Rectal smooth muscle tissue (tissue), 1 donor: ENCODE measurements at regions not wholly inside any gene's neighbourhood (a gene's known extent, or its start where the extent isn't known, plus 50 kb on each side); places are given as distances from the start of the nearest gene placed in this dataset.

Experiments
- H3K27ac ChIP-seq: one replicate; pipeline ENCODE4 v1.7.0; 2013; ENCODE audit warnings: low read depth, low read length, inconsistent platforms
- H3K27me3 ChIP-seq: one replicate; pipeline ENCODE4 v1.7.0; 2013; ENCODE audit warnings: low read length; ENCODE audit not compliant: control insufficient read depth, insufficient read depth
- H3K36me3 ChIP-seq: one replicate; pipeline ENCODE4 v1.7.0; 2013; ENCODE audit warnings: low read length; ENCODE audit not compliant: control insufficient read depth, insufficient read depth
- H3K4me1 ChIP-seq: one replicate; pipeline ENCODE4 v1.7.0; 2013; ENCODE audit warnings: low read length; ENCODE audit not compliant: control insufficient read depth, insufficient read depth
- H3K4me3 ChIP-seq: one replicate; pipeline ENCODE4 v1.7.0; 2013; ENCODE audit warnings: low read length
- H3K9ac ChIP-seq: one replicate; pipeline ENCODE4 v1.7.0; 2013; ENCODE audit warnings: low read length

DNA sequence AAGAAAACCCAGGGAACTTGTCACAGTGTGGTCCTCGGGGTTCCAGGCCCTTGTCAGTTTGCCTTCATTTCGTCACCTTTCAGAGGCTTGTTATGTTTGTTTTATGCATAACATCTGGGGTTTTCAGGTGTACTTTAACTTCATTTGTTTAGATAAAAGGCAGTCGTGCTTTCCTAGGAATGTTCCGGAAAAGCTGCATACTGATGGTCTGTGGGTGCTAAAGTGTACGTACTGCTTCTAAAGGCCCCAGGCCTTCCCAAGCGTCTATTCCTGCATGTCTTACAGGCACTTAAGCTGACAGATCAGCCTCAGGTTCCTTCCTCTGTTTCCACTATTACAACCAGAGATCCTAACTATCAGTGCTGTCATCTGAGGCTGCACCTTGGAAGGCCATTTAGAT, 95.6 kb upstream of the ANKH start:
- no peaks in the 10 kb centered on the region for H3K36me3 ChIP-seq
- H3K4me1 ChIP-seq = no peaks in the 10 kb centered on the region
- H3K27me3 ChIP-seq = no peaks in the 10 kb centered on the region
- H3K9ac ChIP-seq = no peak overlapping the region
- no peak overlapping the region for H3K27ac ChIP-seq
- no peak overlapping the region for H3K4me3 ChIP-seq

- H3K4me3 ChIP-seq = no peak overlapping the region
- no peak overlapping the region for H3K9ac ChIP-seq
- no peaks in the 10 kb centered on the region for H3K27me3 ChIP-seq
These were observed 94.2 kb upstream of the ANKH start for GRCh38 chr5:14965815-14966214.

DNA sequence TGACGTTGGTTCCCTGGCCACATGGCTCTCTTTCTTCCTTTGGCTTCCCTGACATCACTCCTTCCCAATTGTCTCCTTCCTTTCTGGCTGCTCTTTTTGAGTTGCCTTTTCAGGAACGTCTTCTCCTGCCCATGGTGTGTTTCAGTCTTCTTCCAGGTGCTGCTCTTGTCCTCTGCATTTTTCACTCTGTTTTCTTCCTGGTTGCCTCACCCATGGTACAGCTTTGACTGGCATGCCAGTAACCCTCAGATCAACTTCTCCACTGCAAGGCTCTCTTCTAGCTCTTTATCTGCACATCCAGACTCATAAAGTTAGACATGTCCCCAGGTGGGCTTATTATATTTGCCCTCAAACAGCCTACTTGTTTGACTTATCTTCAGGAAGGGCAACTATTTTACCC, 91.0 kb upstream of the ANKH start:
- Histone ChIP-seq H3K27me3 (no peaks in the 10 kb centered on the region), H3K4me3 (no peak overlapping the region), H3K4me1 (no peaks in the 10 kb centered on the region), H3K36me3 (no peaks in the 10 kb centered on the region), H3K9ac (no peak overlapping the region), H3K27ac (no peak overlapping the region)

More at GRCh38 chr5:14965815-14966214, 94.2 kb upstream of the ANKH start:
- Histone ChIP-seq H3K27ac (no peak overlapping the region), H3K36me3 (no peaks in the 10 kb centered on the region), H3K4me1 (no peaks in the 10 kb centered on the region)

- Histone ChIP-seq H3K9ac (no peak overlapping the region), H3K27me3 (no peaks in the 10 kb centered on the region), H3K4me1 (no peaks in the 10 kb centered on the region), H3K4me3 (no peak overlapping the region), H3K36me3 (no peaks in the 10 kb centered on the region), H3K27ac (no peak overlapping the region)
These were observed 88.5 kb upstream of the ANKH start for GRCh38 chr5:14960120-14960462.

DNA sequence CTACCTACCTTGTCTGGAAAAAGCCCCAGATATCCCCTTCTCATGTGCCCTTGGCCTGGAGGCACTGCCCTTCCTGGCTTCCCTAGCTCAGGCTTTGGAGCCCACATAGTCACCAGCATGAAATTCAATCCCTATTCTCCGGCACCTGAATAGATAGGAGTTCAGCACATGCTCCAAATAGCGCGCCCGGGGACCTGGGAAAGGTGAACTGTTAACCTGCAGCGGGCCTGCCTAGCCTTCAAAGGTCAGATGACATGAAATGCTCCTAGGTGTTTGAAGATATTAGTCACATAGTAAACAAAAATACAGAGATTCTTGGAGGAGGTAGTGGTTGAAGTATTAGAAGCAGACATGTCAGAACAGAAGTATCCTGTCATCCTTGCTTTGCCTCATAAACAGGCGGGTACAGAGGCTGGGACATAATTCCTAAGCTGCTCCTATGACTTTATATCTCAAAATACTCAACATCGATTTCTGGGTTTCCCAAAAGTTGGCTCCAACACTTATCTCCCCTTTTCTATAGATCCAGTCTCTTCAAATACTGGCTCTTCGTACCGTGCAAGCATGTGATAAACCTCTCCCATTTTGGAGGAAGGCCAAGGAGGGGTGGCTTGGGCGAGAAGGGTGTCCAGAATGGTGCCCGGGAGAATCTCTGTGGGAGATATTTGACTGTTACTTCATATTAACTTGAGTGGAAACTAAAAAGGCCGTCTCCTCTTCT, 88.0 kb upstream of the ANKH start:
- no peaks in the 10 kb centered on the region for H3K36me3 ChIP-seq
- H3K27me3 ChIP-seq = no peaks in the 10 kb centered on the region
- H3K9ac ChIP-seq = no peak overlapping the region
- H3K27ac ChIP-seq = no peak overlapping the region
- H3K4me1 ChIP-seq = no peaks in the 10 kb centered on the region
- H3K4me3 ChIP-seq = no peak overlapping the region

GRCh38 chr5:14958188-14958587, 86.6 kb upstream of the ANKH start:
- Histone ChIP-seq H3K9ac (no peak overlapping the region), H3K36me3 (no peaks in the 10 kb centered on the region), H3K27me3 (no peaks in the 10 kb centered on the region), H3K27ac (no peak overlapping the region), H3K4me1 (no peaks in the 10 kb centered on the region), H3K4me3 (no peak overlapping the region)

DNA sequence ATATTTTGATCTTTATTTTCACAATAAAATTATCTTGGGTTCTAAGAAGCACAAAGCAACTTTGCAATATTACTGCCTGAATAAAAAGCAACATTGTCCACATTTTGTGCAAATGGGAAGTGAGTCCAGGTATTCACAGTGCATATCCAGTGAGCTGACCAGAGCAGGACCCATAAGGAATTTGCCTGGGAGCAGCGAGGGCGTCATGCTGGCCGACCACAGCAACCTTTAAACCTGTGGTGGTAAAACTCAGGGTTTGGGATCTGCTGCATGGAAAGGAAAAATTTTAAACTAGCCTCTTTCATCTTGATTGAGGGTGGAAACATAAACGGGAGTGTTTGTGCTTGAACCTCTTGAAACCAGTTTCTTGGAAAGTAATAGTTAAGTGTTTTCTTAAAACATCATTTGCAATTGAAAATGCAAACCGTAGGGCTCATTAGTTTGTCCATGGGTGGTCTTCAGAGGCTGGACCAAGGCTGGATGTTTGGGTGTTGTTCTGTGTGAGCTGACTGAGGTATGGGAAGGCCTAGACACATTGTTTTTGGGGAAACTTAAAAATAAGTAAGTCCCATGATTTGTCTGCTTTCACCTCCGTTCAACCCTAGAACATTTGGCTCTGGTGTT, 85.0 kb upstream of the ANKH start:
- no peak overlapping the region for H3K9ac ChIP-seq
- no peak overlapping the region for H3K4me3 ChIP-seq
- H3K27me3 ChIP-seq = no peaks in the 10 kb centered on the region
- H3K36me3 ChIP-seq = no peaks in the 10 kb centered on the region
- H3K4me1 ChIP-seq = no peaks in the 10 kb centered on the region
- no peak overlapping the region for H3K27ac ChIP-seq

DNA sequence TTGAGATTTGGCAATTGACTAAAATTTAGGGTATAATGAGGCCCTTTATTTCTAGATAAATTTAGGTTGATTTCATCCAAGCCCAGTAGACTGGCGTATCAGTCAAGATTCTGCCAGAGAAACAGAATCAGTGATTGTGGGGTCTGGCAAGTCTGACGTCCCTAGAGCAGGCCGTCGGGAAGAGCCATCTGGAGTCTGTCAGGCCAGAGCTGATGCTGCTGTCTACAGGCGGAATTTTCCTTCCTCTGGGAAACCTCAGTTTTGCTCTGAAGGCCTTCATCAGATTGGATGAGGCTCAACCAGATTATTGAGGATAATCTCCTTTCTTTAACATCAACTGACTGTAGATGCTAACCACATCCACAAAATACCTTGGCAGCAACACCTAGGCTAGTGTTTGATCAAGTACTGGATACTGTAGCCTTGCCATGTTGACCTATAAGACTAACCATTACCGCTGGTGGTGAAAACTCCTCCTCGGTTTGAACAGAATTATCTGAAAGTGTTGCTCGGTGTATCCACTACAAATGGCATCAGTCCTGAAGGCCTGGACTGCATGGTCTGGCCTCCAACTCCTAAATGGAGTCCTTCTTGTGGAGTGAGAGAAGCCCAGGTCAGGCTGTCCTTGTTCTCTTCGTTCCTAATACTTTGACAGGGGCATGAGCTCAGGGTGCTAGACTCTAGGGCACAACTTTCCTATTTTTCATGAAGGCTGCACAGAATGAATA, 83.2 kb upstream of the ANKH start:
- no peak overlapping the region for H3K4me3 ChIP-seq
- no peak overlapping the region for H3K27ac ChIP-seq
- H3K36me3 ChIP-seq = no peaks in the 10 kb centered on the region
- no peaks in the 10 kb centered on the region for H3K27me3 ChIP-seq
- no peak overlapping the region for H3K9ac ChIP-seq
- H3K4me1 ChIP-seq = no peaks in the 10 kb centered on the region

DNA sequence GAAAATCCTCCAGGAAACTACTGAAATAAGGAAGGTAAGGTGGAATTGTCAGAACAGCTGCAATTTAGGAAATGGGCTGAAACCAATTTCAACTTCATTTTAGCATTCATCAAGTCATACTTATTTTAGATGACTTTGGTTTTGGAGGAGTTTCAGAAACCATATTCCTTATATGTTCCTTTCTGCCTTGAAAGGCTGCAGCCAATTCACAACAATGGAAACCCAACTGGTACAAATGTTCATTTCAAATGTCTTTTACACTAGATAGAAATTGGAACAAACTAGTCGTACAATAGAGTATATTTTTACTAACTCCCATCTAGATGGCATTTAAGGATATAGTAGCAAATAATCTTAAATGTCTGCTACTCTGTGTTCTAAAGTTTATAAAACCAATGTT, 82.6 kb upstream of the ANKH start:
- Histone ChIP-seq H3K27me3 (no peaks in the 10 kb centered on the region), H3K36me3 (no peaks in the 10 kb centered on the region), H3K27ac (no peak overlapping the region), H3K4me1 (no peaks in the 10 kb centered on the region), H3K4me3 (no peak overlapping the region), H3K9ac (no peak overlapping the region)

DNA sequence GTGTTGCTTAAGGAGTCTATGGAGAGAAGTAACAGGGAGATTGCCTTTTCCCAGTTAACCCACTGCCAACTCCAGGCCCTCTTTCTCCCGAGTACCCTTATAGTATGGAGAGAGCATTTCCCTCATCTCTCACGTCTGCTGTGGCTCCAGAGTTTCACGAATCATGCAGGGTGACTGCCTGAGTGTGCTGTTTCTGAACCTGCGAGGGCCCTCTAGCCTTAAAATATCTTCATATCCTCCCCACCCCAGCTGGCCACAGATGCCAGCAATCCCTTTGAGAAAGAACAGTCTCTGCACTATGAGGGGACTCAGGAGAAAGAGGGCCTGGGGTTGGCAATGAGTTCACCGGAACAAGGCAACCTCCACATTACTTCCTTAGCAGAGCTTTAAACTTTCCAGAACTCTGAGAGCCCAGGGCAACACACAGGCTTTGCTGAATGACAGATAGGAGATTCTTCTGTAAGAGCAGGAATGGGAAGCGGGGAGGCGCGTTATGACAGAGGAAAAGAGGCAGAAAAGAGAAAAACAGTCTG, 81.6 kb upstream of the ANKH start:
- no peaks in the 10 kb centered on the region for H3K27me3 ChIP-seq
- no peak overlapping the region for H3K4me3 ChIP-seq
- no peak overlapping the region for H3K27ac ChIP-seq
- H3K4me1 ChIP-seq = no peaks in the 10 kb centered on the region
- H3K36me3 ChIP-seq = no peaks in the 10 kb centered on the region
- H3K9ac ChIP-seq = no peak overlapping the region

DNA sequence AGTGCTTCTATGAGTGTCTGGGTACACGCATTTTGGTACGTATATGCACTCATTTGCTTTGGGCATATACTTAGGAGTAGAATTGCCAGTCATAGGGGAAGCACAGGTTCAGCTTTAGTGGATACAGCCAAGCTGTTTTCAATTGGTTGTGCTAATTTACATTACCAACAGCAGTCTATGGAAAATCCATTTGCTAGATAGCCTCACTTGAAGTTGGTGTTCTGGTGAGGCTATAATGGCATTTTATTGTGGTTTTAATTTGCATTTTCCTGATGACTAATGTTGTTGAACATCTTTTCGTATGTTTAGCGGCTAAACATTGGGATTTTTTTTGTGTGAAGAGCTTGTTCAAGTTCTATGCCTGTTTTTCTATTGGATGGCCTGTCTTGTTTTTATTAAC, 76.8 kb upstream of the ANKH start:
- no peak overlapping the region for H3K9ac ChIP-seq
- no peaks in the 10 kb centered on the region for H3K36me3 ChIP-seq
- H3K4me3 ChIP-seq = no peak overlapping the region
- no peaks in the 10 kb centered on the region for H3K4me1 ChIP-seq
- no peak overlapping the region for H3K27ac ChIP-seq
- no peaks in the 10 kb centered on the region for H3K27me3 ChIP-seq

GRCh38 chr5:14946815-14947620, 75.4 kb upstream of the ANKH start:
- Histone ChIP-seq H3K4me3 (no peak overlapping the region), H3K27ac (no peak overlapping the region), H3K9ac (no peak overlapping the region), H3K4me1 (no peaks in the 10 kb centered on the region), H3K27me3 (no peaks in the 10 kb centered on the region), H3K36me3 (no peaks in the 10 kb centered on the region)
